CD4-positive, alpha-beta T cell (primary cell): ENCODE measurements at regions not wholly inside any gene's neighbourhood (a gene's known extent, or its start where the extent isn't known, plus 50 kb on each side); places are given as distances from the start of the nearest gene placed in this dataset.

Source experiments
- ATAC-seq: fragments of 200-7000 bp; cut with Tn5 transposase; one replicate; pipeline ENCODE4 v1.10.0; 2022; ENCODE audit warnings: mild to moderate bottlenecking; ENCODE audit not compliant: poor library complexity
- CTCF ChIA-PET: fragments of 350-600 bp; sonication (Branson Sonifier 250); formaldehyde crosslinking; loops from one replicate; lab custom pipeline; 2021; ENCODE audit warnings: antibody characterized with exemption, inconsistent platforms; lab: Charles Lee
- POLR2A ChIA-PET: fragments of 350-600 bp; sonication (Branson Sonifier 250); formaldehyde crosslinking; loops from one replicate; lab custom pipeline; 2021; ENCODE audit warnings: antibody characterized with exemption, inconsistent platforms; lab: Charles Lee
- DNase-seq, 14 experiments: peaks; one replicate each; pipeline ENCODE4 v3.0.0-alpha.2; 2013 to 2020; ENCODE audit warnings: mixed read lengths in 2 of 14
- H3K27ac ChIP-seq, 2 donors: one replicate each; pipeline versions ENCODE4 v1.5.1 to v1.7.0; 2013; ENCODE audit warnings: low read length in 2 of 2, low read depth in 1 of 2, mild to moderate bottlenecking in 1 of 2
- H3K27me3 ChIP-seq, 2 experiments: 1 replicate in 1 of 2; 2 replicates in 1 of 2; pipeline versions ENCODE4 v1.6.1 to v1.7.0; 2013; ENCODE audit warnings: low read length in 2 of 2, control low read depth in 1 of 2, mild to moderate bottlenecking in 1 of 2, moderate library complexity in 1 of 2; ENCODE audit not compliant: insufficient read depth in 2 of 2, control insufficient read depth in 1 of 2
- H3K36me3 ChIP-seq: one replicate; pipeline ENCODE4 v1.6.1; 2013; ENCODE audit warnings: low read length, control low read depth; ENCODE audit not compliant: insufficient read depth
- H3K4me1 ChIP-seq: one replicate; pipeline ENCODE4 v1.6.1; 2013; ENCODE audit warnings: low read length, control low read depth; ENCODE audit not compliant: insufficient read depth
- H3K4me3 ChIP-seq: one replicate; pipeline ENCODE4 v1.5.1; 2013; ENCODE audit warnings: mild to moderate bottlenecking, low read length, moderate library complexity
- H3K9me3 ChIP-seq, 2 experiments: 1 replicate in 1 of 2; 2 replicates in 1 of 2; pipeline versions ENCODE4 v1.6.1 to v1.7.0; 2013; ENCODE audit warnings: low read length in 2 of 2, mild to moderate bottlenecking in 2 of 2, control low read depth in 1 of 2, moderate library complexity in 1 of 2; ENCODE audit not compliant: control insufficient read depth in 1 of 2, insufficient read depth in 1 of 2
- H3K27ac Mint-ChIP-seq: one replicate; pipeline ENCODE4 v1.8.0; 2020; ENCODE audit warnings: mixed read lengths
- H3K27me3 Mint-ChIP-seq: one replicate; pipeline ENCODE4 v1.8.0; 2021; ENCODE audit warnings: mixed read lengths
- H3K36me3 Mint-ChIP-seq: one replicate; pipeline ENCODE4 v1.8.0; 2021; ENCODE audit warnings: low read depth, mixed read lengths
- H3K4me1 Mint-ChIP-seq: one replicate; pipeline ENCODE4 v1.8.0; 2021; ENCODE audit warnings: low read depth, mixed read lengths
- H3K4me3 Mint-ChIP-seq: one replicate; pipeline ENCODE4 v1.8.0; 2020; ENCODE audit warnings: mild to moderate bottlenecking, mixed read lengths
- H3K9me3 Mint-ChIP-seq: one replicate; pipeline ENCODE4 v1.8.0; 2020; ENCODE audit warnings: mixed read lengths
- intact Hi-C, 2 experiments: fragments of 100-400 bp; cut with DNase I in 1 of 2; cut with micrococcal nuclease in 1 of 2; formaldehyde crosslinking; loops; one replicate each; pipeline versions ENCODE4 v1.15.1 to v1.9.0; 2023 to 2025; cut with DNase I, micrococcal nuclease
- TF ChIP-seq, protein P1 (sequence below): fragments of 200-600 bp; IDR thresholded peaks from one replicate; pipeline ENCODE4 v1.8.0; 2022; ENCODE audit warnings: antibody characterized with exemption, mild to moderate bottlenecking

DNA sequence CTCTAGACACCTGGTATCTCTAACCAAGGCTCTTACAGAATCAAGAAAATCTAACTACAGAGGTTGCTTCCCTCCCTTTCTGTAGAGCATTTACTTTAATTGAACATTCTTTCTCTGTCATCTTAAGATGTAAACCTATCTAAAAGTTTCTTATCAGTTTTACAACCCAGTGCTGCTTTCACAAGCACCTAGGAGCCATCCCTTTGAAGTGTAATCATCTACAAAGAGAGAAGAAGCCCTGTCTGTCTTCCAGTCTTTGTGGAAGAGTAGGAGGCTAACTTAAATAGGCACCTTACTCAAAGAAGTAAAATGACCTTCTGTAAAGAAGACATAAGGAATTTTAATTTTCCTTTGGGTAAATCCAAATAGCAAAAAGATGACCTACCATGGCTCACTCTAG, 763.9 kb upstream of the LRFN5 start:
- H3K27ac ChIP-seq, result no peak overlapping the region
- H3K27ac Mint-ChIP-seq, result no peak overlapping the region
- H3K27me3 Mint-ChIP-seq, result no peaks in the 10 kb centered on the region
- no peak for ATAC-seq
- DNase-seq, result no peak
- H3K4me1 ChIP-seq, result no peaks in the 10 kb centered on the region
- peaks cover 7% of the 10 kb centered on the region for H3K9me3 Mint-ChIP-seq
- TF ChIP-seq, protein P1, sequence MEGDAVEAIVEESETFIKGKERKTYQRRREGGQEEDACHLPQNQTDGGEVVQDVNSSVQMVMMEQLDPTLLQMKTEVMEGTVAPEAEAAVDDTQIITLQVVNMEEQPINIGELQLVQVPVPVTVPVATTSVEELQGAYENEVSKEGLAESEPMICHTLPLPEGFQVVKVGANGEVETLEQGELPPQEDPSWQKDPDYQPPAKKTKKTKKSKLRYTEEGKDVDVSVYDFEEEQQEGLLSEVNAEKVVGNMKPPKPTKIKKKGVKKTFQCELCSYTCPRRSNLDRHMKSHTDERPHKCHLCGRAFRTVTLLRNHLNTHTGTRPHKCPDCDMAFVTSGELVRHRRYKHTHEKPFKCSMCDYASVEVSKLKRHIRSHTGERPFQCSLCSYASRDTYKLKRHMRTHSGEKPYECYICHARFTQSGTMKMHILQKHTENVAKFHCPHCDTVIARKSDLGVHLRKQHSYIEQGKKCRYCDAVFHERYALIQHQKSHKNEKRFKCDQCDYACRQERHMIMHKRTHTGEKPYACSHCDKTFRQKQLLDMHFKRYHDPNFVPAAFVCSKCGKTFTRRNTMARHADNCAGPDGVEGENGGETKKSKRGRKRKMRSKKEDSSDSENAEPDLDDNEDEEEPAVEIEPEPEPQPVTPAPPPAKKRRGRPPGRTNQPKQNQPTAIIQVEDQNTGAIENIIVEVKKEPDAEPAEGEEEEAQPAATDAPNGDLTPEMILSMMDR, result no peak
- H3K36me3 Mint-ChIP-seq, result no peaks in the 10 kb centered on the region
- ChIA-PET POLR2A (no interaction called here), CTCF (no interaction called here)
- H3K4me1 Mint-ChIP-seq, result no peaks in the 10 kb centered on the region
- H3K36me3 ChIP-seq, result no peaks in the 10 kb centered on the region
- H3K27me3 ChIP-seq, result no peaks in the 10 kb centered on the region
- H3K4me3 Mint-ChIP-seq, result no peak overlapping the region
- intact Hi-C loops, result no loop called here
- H3K4me3 ChIP-seq, result no peak overlapping the region
- H3K9me3 ChIP-seq, result peaks cover 0 to under 1% of the 10 kb centered on the region in 2 experiments

DNA sequence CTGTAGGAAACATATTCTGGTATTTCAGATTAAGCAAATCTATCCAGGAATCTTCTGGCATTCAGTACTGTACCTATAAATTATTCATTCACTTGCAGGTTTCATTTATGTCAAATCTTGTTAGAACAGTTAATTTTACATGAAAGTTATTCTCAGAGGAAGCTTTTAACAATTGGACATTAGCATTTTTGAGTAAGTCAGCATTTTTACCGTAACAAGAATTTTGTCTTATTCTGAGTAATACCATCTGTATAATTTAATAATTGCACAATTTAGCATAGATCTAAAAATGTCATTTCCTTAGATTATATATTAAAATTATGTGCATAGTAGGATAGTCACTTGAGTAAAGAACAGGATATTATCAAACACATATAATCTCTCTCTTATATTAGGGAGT, 764.8 kb upstream of the LRFN5 start:
- intact Hi-C loops, result no loop called here
- H3K4me3 ChIP-seq, result no peak overlapping the region
- Mint-ChIP-seq H3K4me3 (no peak overlapping the region), H3K4me1 (no peaks in the 10 kb centered on the region), H3K27me3 (no peaks in the 10 kb centered on the region), H3K36me3 (no peaks in the 10 kb centered on the region), H3K27ac (no peak overlapping the region), H3K9me3 (peaks cover 5% of the 10 kb centered on the region)
- H3K4me1 ChIP-seq, result no peaks in the 10 kb centered on the region
- no peaks in the 10 kb centered on the region for H3K9me3 ChIP-seq
- no peaks in the 10 kb centered on the region for H3K27me3 ChIP-seq
- TF ChIP-seq, protein P1, result no peak
- ChIA-PET POLR2A (no interaction called here), CTCF (no interaction called here)
- DNase-seq, result no peak
- H3K27ac ChIP-seq, result no peak overlapping the region
- ATAC-seq, result no peak
- H3K36me3 ChIP-seq, result no peaks in the 10 kb centered on the region

DNA sequence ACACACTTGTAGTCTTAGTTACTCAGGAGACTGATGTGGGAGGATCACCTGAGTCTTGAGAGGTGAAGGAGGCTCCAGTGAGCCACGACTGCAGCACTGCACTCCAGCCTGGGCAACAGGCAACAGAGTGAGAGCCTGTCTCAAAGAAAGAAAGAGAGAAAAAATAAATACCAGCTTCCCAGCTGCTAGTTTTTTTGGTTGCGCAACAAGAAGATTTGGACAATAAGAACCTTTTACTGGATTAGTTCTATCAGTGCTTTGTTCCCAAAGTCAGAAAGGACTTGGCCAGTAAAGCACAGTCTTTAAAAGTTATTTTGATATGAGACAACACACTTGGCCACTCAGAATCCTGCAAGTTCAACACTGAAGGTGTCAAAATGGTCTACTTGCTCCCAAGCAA, 768.1 kb upstream of the LRFN5 start:
- H3K36me3 ChIP-seq, result no peaks in the 10 kb centered on the region
- H3K27me3 Mint-ChIP-seq, result no peaks in the 10 kb centered on the region
- H3K4me3 Mint-ChIP-seq, result no peak overlapping the region
- H3K9me3 Mint-ChIP-seq, result peaks cover 7% of the 10 kb centered on the region
- no peak overlapping the region for H3K4me3 ChIP-seq
- DNase-seq (no peak), ATAC-seq (no peak)
- TF ChIP-seq, protein P1, result no peak
- ChIA-PET CTCF (no interaction called here), POLR2A (no interaction called here)
- no peaks in the 10 kb centered on the region for H3K4me1 ChIP-seq
- H3K36me3 Mint-ChIP-seq, result no peaks in the 10 kb centered on the region
- H3K27ac ChIP-seq, result no peak overlapping the region
- H3K27me3 ChIP-seq, result no peaks in the 10 kb centered on the region
- intact Hi-C loops, result no loop called here
- no peaks in the 10 kb centered on the region for H3K9me3 ChIP-seq
- no peaks in the 10 kb centered on the region for H3K4me1 Mint-ChIP-seq
- no peak overlapping the region for H3K27ac Mint-ChIP-seq
